RWPE2 (cell line): ENCODE measurements at regions not wholly inside any gene's neighbourhood (a gene's known extent, or its start where the extent isn't known, plus 50 kb on each side); places are given as distances from the start of the nearest gene placed in this dataset.
A peak's percentile ranks its signal among the peaks of the same experiment; 100 is the strongest.

Experiments used
- ATAC-seq: fragments of 200-7000 bp; cut with Tn5 transposase; 3 replicates; pipeline ENCODE4 v1.9.1; 2021; ENCODE audit warnings: low read depth
- DNase-seq: peaks from one replicate; pipeline ENCODE4 v3.0.0-alpha.2; 2020; ENCODE audit warnings: low spot score
- H3K27ac ChIP-seq: fragments of 450-650 bp; 2 replicates; pipeline ENCODE4 v1.5.1; 2017; ENCODE audit warnings: mild to moderate bottlenecking; ENCODE audit not compliant: poor library complexity, severe bottlenecking
- H3K27me3 ChIP-seq: fragments of 250-450 bp; sonication (Bioruptor Pico); 2 replicates; pipeline ENCODE4 v1.5.1; 2021; ENCODE audit warnings: mild to moderate bottlenecking, moderate library complexity; ENCODE audit not compliant: insufficient read depth, poor library complexity, severe bottlenecking
- H3K36me3 ChIP-seq: fragments of 250-450 bp; sonication (Bioruptor Pico); 2 replicates; pipeline ENCODE4 v1.5.1; 2020; ENCODE audit warnings: low read depth, mild to moderate bottlenecking, moderate library complexity
- H3K4me1 ChIP-seq: fragments of 250-450 bp; sonication (Bioruptor Pico); 2 replicates; pipeline ENCODE4 v1.5.1; 2021; ENCODE audit warnings: mild to moderate bottlenecking, moderate library complexity; ENCODE audit not compliant: insufficient read depth, poor library complexity, severe bottlenecking
- H3K4me3 ChIP-seq: fragments of 250-450 bp; sonication (Bioruptor Pico); 2 replicates; pipeline ENCODE4 v1.5.1; 2021; ENCODE audit warnings: mild to moderate bottlenecking, moderate library complexity; ENCODE audit not compliant: severe bottlenecking
- H3K9me3 ChIP-seq: fragments of 250-450 bp; sonication (Bioruptor Pico); 2 replicates; pipeline ENCODE4 v1.5.1; 2021; ENCODE audit warnings: mild to moderate bottlenecking, moderate library complexity; ENCODE audit not compliant: severe bottlenecking
- CTCF ChIP-seq: fragments of 450-650 bp; IDR thresholded peaks from one replicate; pipeline ENCODE4 v1.5.1; 2017; ENCODE audit warnings: mild to moderate bottlenecking, moderate library complexity; ENCODE audit not compliant: poor library complexity, severe bottlenecking

GRCh38 chr20:60352596-60352995, 394.4 kb downstream of the CDH26 start:
- no peak for DNase-seq
- H3K9me3 ChIP-seq, result no peaks in the 10 kb centered on the region
- H3K36me3 ChIP-seq, result no peaks in the 10 kb centered on the region
- no peak overlapping the region for H3K4me3 ChIP-seq
- ATAC-seq, result no peak
- no peaks in the 10 kb centered on the region for H3K4me1 ChIP-seq
- no peak for TF ChIP-seq CTCF
- H3K27me3 ChIP-seq, result peaks cover 45% of the 10 kb centered on the region
- H3K27ac ChIP-seq, result no peak overlapping the region

GRCh38 chr20:60354024-60354580, 395.9 kb downstream of the CDH26 start:
- Histone ChIP-seq H3K4me1 (no peaks in the 10 kb centered on the region), H3K27me3 (peaks cover 47% of the 10 kb centered on the region), H3K9me3 (no peaks in the 10 kb centered on the region), H3K36me3 (no peaks in the 10 kb centered on the region), H3K4me3 (no peak overlapping the region), H3K27ac (no peak overlapping the region)
- no peak for ATAC-seq
- no peak for DNase-seq
- no peak for TF ChIP-seq CTCF

- ATAC-seq, result peak; percentile 75
- Histone ChIP-seq H3K27me3 (peaks cover 78% of the 10 kb centered on the region), H3K9me3 (no peaks in the 10 kb centered on the region), H3K4me3 (no peak overlapping the region), H3K27ac (no peak overlapping the region), H3K4me1 (no peaks in the 10 kb centered on the region), H3K36me3 (no peaks in the 10 kb centered on the region)
- peak; percentile 28 for TF ChIP-seq CTCF
- no peak for DNase-seq
These were observed 399.9 kb downstream of the CDH26 start for GRCh38 chr20:60358101-60358500.

DNA sequence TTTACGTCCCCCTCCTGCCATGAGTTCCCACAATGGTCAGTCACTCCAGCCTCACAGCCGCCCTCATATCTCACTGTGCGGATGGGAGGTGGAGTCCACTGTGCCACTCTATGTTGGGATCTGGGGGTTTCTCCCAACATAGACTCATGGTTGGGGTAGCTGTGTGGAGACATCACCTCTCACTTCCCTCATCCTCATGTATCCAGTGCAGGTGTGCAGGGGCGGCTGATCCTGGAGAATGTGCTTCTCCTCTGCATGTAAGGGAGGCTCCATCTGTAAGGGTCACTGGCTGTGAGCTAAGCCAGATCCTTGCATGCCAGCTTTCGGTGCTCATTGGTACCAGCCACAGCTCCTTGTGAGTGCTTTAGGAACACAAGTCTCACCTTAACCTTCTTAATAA, 400.8 kb downstream of the CDH26 start:
- DNase-seq, result peak; percentile 62
- Histone ChIP-seq H3K36me3 (no peaks in the 10 kb centered on the region), H3K4me1 (no peaks in the 10 kb centered on the region), H3K27me3 (peaks cover 79% of the 10 kb centered on the region), H3K4me3 (no peak overlapping the region), H3K27ac (no peak overlapping the region), H3K9me3 (no peaks in the 10 kb centered on the region)
- TF ChIP-seq CTCF, result no peak
- no peak for ATAC-seq

GRCh38 chr20:60361761-60362395, 403.7 kb downstream of the CDH26 start:
- no peak for TF ChIP-seq CTCF
- Histone ChIP-seq H3K4me1 (no peaks in the 10 kb centered on the region), H3K9me3 (no peaks in the 10 kb centered on the region), H3K27ac (no peak overlapping the region), H3K36me3 (no peaks in the 10 kb centered on the region), H3K4me3 (no peak overlapping the region), H3K27me3 (peaks cover 88% of the 10 kb centered on the region)
- DNase-seq, result peak; percentile 62
- no peak for ATAC-seq
